GM12878 (cell line): ENCODE measurements at regions not wholly inside any gene's neighbourhood (a gene's known extent, or its start where the extent isn't known, plus 50 kb on each side); places are given as distances from the start of the nearest gene placed in this dataset.

ENCODE experiments used
- ATAC-seq: fragments of 200-7000 bp; cut with Tn5 transposase; 3 replicates; pipeline ENCODE4 v1.9.1; 2020; ENCODE audit warnings: mild to moderate bottlenecking, moderate library complexity
- BruUV-seq: library from RNA; stranded (reverse); fragments of 400-500 nt; replicated peaks from 2 replicates; lab custom pipeline; 2021; lab: Mats Ljungman, UMichigan
- CTCF ChIA-PET: fragments of 300-600 bp; sonication (Branson Sonifier 250); formaldehyde crosslinking; extraction: SDS; loops from one replicate; lab custom pipeline; 2021; ENCODE audit warnings: inconsistent platforms; lab: Yijun Ruan, JAX
- POLR2A ChIA-PET: fragments of 350-600 bp; formaldehyde crosslinking; extraction: SDS; loops from one replicate; lab custom pipeline; 2021; ENCODE audit warnings: inconsistent platforms; lab: Charles Lee
- RAD21 ChIA-PET: fragments of 300-600 bp; sonication (Branson Sonifier 250); formaldehyde crosslinking; loops from one replicate; lab custom pipeline; 2023; ENCODE audit warnings: antibody characterized with exemption; ENCODE audit not compliant: unreplicated experiment; lab: Charles Lee
- SMC1A ChIA-PET: fragments of 300-600 bp; sonication (Branson Sonifier 250); formaldehyde crosslinking; loops from one replicate; lab custom pipeline; 2023; ENCODE audit not compliant: unreplicated experiment, uncharacterized antibody; lab: Charles Lee
- DNase-seq: peaks from one replicate; pipeline ENCODE4 v3.0.0-alpha.2; 2011; ENCODE audit warnings: low read depth, low spot score
- FAIRE-seq: peaks from 3 replicates; lab custom pipeline; 2011; peaks lifted over from hg19 to GRCh38; lab: Jason Lieb, UNC
- H2AFZ ChIP-seq: 2 replicates; pipeline ENCODE4 v1.6.0; 2011; ENCODE audit warnings: low read depth, low read length, control low read depth; ENCODE audit not compliant: control insufficient read depth
- H3K27ac ChIP-seq: 2 replicates; pipeline ENCODE4 v1.5.1; 2011; ENCODE audit warnings: control low read depth; ENCODE audit not compliant: control insufficient read depth, insufficient read depth
- H3K27me3 ChIP-seq, 2 experiments: replicated peaks in 1 of 2; 2 replicates each; pipeline versions ENCODE4 v1.6.0 to v1.6.1; 2011; ENCODE audit warnings: low read length in 1 of 2; ENCODE audit not compliant: control insufficient read depth in 2 of 2, insufficient read depth in 2 of 2
- H3K36me3 ChIP-seq, 2 experiments: 2 replicates each; pipeline ENCODE4 v1.5.1; 2011; ENCODE audit warnings: low read length in 1 of 2; ENCODE audit not compliant: control insufficient read depth in 2 of 2, insufficient read depth in 2 of 2
- H3K4me1 ChIP-seq: 2 replicates; pipeline ENCODE4 v1.6.1; 2011; ENCODE audit warnings: mild to moderate bottlenecking, low read length, moderate library complexity, mixed read lengths; ENCODE audit not compliant: control insufficient read depth, insufficient read depth
- H3K4me2 ChIP-seq: 2 replicates; pipeline ENCODE4 v1.6.0; 2011; ENCODE audit warnings: control low read depth; ENCODE audit not compliant: control insufficient read depth, insufficient read depth
- H3K4me3 ChIP-seq: fragments of 200-600 bp; sonication (generic); 2 replicates; pipeline ENCODE4 v1.5.1; 2016
- H3K79me2 ChIP-seq: 2 replicates; pipeline ENCODE4 v1.6.0; 2011; ENCODE audit warnings: low read length; ENCODE audit not compliant: control insufficient read depth, insufficient read depth
- H3K9ac ChIP-seq: 2 replicates; pipeline ENCODE4 v1.8.0; 2011; ENCODE audit warnings: low read length, control low read depth, mixed read lengths; ENCODE audit not compliant: control insufficient read depth, insufficient read depth
- H3K9me3 ChIP-seq: replicated peaks from 3 replicates; pipeline ENCODE4 v1.5.1; 2011; ENCODE audit warnings: mild to moderate bottlenecking, low read length; ENCODE audit not compliant: control insufficient read depth, insufficient read depth
- H4K20me1 ChIP-seq: 2 replicates; pipeline ENCODE4 v1.6.0; 2011; ENCODE audit not compliant: control insufficient read depth, insufficient read depth
- IKZF2 ChIP-seq, 2 experiments: fragments of 450-650 bp; IDR thresholded peaks; 2 replicates each; pipeline ENCODE4 v1.6.1; 2017; ENCODE audit warnings: mild to moderate bottlenecking in 2 of 2, moderate library complexity in 2 of 2
- POLR2A ChIP-seq: IDR thresholded peaks from 2 replicates; pipeline ENCODE4 v1.6.1; 2011; ENCODE audit warnings: low read depth, mild to moderate bottlenecking, low read length
- RAD21 ChIP-seq: IDR thresholded peaks from 2 replicates; pipeline ENCODE4 v1.6.1; 2011; ENCODE audit warnings: mild to moderate bottlenecking, low read depth, low read length, moderate library complexity; ENCODE audit not compliant: insufficient read depth
- SMC3 ChIP-seq: IDR thresholded peaks from 2 replicates; pipeline ENCODE4 v1.6.1; 2011; ENCODE audit warnings: low read length, improper control_type of control experiment, borderline replicate concordance
- YBX1 ChIP-seq: fragments of 450-650 bp; IDR thresholded peaks from 2 replicates; pipeline ENCODE4 v1.6.1; 2016; ENCODE audit warnings: antibody characterized with exemption
- ZBTB40 ChIP-seq: fragments of 450-650 bp; IDR thresholded peaks from 2 replicates; pipeline ENCODE4 v1.6.1; 2016; ENCODE audit warnings: mild to moderate bottlenecking, moderate library complexity, borderline replicate concordance
- WGBS: methylation state at CpG from one replicate; pipeline ENCODE4 v1.1.6; 2016; ENCODE audit warnings: low lambda C conversion rate; ENCODE audit not compliant: insufficient replicate concordance, insufficient coverage; ENCODE audit errors: missing lambda C conversion rate; 5-methylcytosine and 5-hydroxymethylcytosine counted together
- in situ Hi-C: fragments of 300-500 bp; cut with MboI; formaldehyde crosslinking; loops from 9 replicates; pipeline ENCODE4 v1.14.3; 2018; ENCODE audit warnings: mixed read lengths
- intact Hi-C: fragments of 100-400 bp; cut with micrococcal nuclease; formaldehyde crosslinking; loops from one replicate; pipeline ENCODE4 v1.14.2; 2022; ENCODE audit not compliant: unreplicated experiment

- TF ChIP-seq ZBTB40 (no peak), RAD21 (peak; percentile 55), SMC3 (peak; percentile 41; the same call in 1 of the 2 replicates)
- TF ChIP-seq, all 136 proteins: peak for 4
Measured at GRCh38 chrX:95076449-95076848, 1402.4 kb downstream of the FAM133A start (continued).

DNA sequence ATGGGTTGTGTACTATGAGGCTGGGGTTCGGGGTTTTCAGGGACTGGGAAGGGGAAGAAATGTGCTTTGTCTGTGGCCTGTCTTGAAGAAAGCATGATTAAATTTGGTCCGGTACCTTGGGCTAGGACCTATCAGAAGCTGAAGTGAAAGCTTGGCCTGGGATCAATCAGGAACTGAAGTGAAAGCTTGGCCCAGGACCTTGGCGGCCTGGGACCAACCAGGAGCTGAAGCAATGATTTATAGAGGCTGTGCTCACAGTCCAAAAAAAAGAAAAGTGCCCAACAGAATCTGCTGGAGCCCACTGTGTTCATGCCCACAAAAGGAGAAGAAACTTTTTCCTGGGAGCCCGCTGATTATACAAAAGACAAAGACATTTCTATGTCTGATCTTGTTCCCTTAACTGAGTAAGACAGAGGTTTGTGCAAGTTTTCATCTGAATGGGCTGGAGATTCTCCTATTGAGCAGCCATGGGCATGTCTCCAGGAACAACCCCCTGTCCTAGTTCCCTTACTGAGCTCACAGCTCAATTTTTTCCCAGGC is 1427.9 kb downstream of the FAM133A start:
- TF ChIP-seq POLR2A (no peak), YBX1 (no peak), IKZF2 (IDR thresholded peaks at IDR 0.05) (no peak)
- TF ChIP-seq, all 136 proteins: peak for 0
- H4K20me1 ChIP-seq = no peaks in the 10 kb centered on the region
- no peak overlapping the region for H3K4me2 ChIP-seq
- DNase-seq (no peak), ATAC-seq (no peak), FAIRE-seq (no peak)
- intact Hi-C loops (no loop called here), in situ Hi-C loops (no loop called here)
- ChIA-PET CTCF (interaction anchor here (1.4 kb wide), 1 partner anchor 217 kb away, joined by 3 read pairs; no protein-coding TSS in a partner anchor), SMC1A (no interaction called here), POLR2A (no interaction called here), RAD21 (no interaction called here)
- no peaks in the 10 kb centered on the region for H3K27me3 ChIP-seq
- H3K4me3 ChIP-seq = no peak overlapping the region
- H3K36me3 ChIP-seq = no peaks in the 10 kb centered on the region
- H3K9me3 ChIP-seq = no peaks in the 10 kb centered on the region
- no peaks in the 10 kb centered on the region for H3K79me2 ChIP-seq
- H3K9ac ChIP-seq = no peak overlapping the region
- WGBS = 15% methylated on average over 4 of the region's 4 CpGs
- H3K4me1 ChIP-seq = no peaks in the 10 kb centered on the region
- BruUV-seq = no TSS peak
- H3K27ac ChIP-seq = no peak overlapping the region
- no peak overlapping the region for H2AFZ ChIP-seq
